H4 (cell line): ENCODE measurements at regions not wholly inside any gene's neighbourhood (a gene's known extent, or its start where the extent isn't known, plus 50 kb on each side); places are given as distances from the start of the nearest gene placed in this dataset.

ENCODE experiments used
- DNase-seq: peaks from one replicate; pipeline ENCODE4 v3.0.0-alpha.2; 2015; ENCODE audit warnings: low spot score

DNA sequence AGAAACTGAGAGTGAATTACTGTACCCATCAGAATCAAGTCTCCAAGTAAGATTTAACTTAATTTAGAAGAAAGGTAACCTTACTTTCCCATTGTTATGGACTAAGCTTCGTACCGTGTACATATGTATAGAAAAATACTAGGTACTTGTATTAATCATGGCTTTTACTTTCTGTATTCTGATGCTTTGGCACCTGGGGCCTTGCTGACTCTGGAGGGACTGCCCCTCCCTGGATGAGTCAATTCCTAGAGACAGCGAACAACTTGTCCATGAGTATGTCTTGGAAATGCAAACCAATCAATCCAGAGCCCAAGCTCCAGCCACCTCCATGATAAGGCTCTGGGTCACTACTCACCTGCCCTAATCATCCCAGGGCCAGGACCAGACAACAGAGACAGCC is 50.0 kb upstream of the DGKG start:
- DNase-seq = no peak
